HEK293 (cell line): ENCODE measurements at regions not wholly inside any gene's neighbourhood (a gene's known extent, or its start where the extent isn't known, plus 50 kb on each side); places are given as distances from the start of the nearest gene placed in this dataset.

Experiments
- CTCF ChIA-PET: fragments of 350-600 bp; formaldehyde crosslinking; extraction: SDS; loops from one replicate; lab custom pipeline; 2021; ENCODE audit warnings: antibody characterized with exemption; lab: Yijun Ruan, JAX
- POLR2A ChIA-PET: fragments of 300-600 bp; formaldehyde crosslinking; extraction: SDS; loops from one replicate; lab custom pipeline; 2020; ENCODE audit warnings: antibody characterized with exemption, inconsistent platforms; lab: Yijun Ruan, JAX
- H3K27ac ChIP-seq: fragments of 200-500 bp; sonication (Bioruptor generic); 2 replicates; pipeline ENCODE4 v1.5.1; 2014; ENCODE audit warnings: low read depth, low read length, control low read depth, inconsistent platforms; ENCODE audit errors: extremely low read depth
- H3K36me3 ChIP-seq, 2 experiments: fragments of 200-500 bp in 1 of 2; sonication (Bioruptor generic) in 1 of 2; 1 replicate in 1 of 2; 2 replicates in 1 of 2; pipeline ENCODE4 v1.5.1; 2014 to 2017; ENCODE audit warnings: inconsistent platforms in 2 of 2, low read length in 2 of 2; ENCODE audit not compliant: control insufficient read depth in 2 of 2, insufficient read depth in 1 of 2
- H3K4me1 ChIP-seq: fragments of 200-500 bp; sonication (Bioruptor generic); 2 replicates; pipeline ENCODE4 v1.5.1; 2014; ENCODE audit warnings: mild to moderate bottlenecking, low read length, inconsistent platforms; ENCODE audit not compliant: control insufficient read depth, insufficient read depth
- H3K4me3 ChIP-seq: 2 replicates; pipeline ENCODE4 v1.5.1; 2011; ENCODE audit warnings: low read depth, mild to moderate bottlenecking, control low read depth, low read length, moderate library complexity
- H3K9me3 ChIP-seq: fragments of 200-500 bp; sonication (Bioruptor generic); 2 replicates; pipeline ENCODE4 v1.5.1; 2014; ENCODE audit warnings: low read depth, low read length, inconsistent platforms; ENCODE audit not compliant: control insufficient read depth, insufficient read depth
- GLI2 ChIP-seq: fragments of 450-650 bp; formaldehyde crosslinking; IDR thresholded peaks from 2 replicates; pipeline ENCODE4; 2017; ENCODE audit warnings: missing biosample characterization, missing genetic modification characterization, low read depth, borderline replicate concordance
- GLI4 ChIP-seq: fragments of 450-650 bp; formaldehyde crosslinking; IDR thresholded peaks from 2 replicates; pipeline ENCODE4 v1.5.1; 2016; ENCODE audit warnings: missing biosample characterization, missing genetic modification characterization
- KLF7 ChIP-seq: fragments of 450-650 bp; formaldehyde crosslinking; IDR thresholded peaks from 2 replicates; pipeline ENCODE4 v1.5.1; 2016; ENCODE audit warnings: missing biosample characterization, missing genetic modification characterization, borderline replicate concordance
- KLF9 ChIP-seq: fragments of 450-650 bp; formaldehyde crosslinking; IDR thresholded peaks from 2 replicates; pipeline ENCODE4 v1.5.1; 2016; ENCODE audit warnings: missing biosample characterization, missing genetic modification characterization, low read depth
- TCF7L2 ChIP-seq: IDR thresholded peaks from 2 replicates; pipeline ENCODE4 v1.6.1; 2011; ENCODE audit warnings: low read depth, mild to moderate bottlenecking, inconsistent platforms, low read length, moderate library complexity, borderline replicate concordance
- ZBTB7A ChIP-seq: fragments of 450-650 bp; formaldehyde crosslinking; IDR thresholded peaks from 2 replicates; pipeline ENCODE4 v1.5.1; 2016; ENCODE audit warnings: low read depth, missing biosample characterization, missing genetic modification characterization
- ZFHX2 ChIP-seq: fragments of 450-650 bp; formaldehyde crosslinking; conservative IDR thresholded peaks from 2 replicates; pipeline ENCODE4 v1.5.1; 2016; ENCODE audit warnings: missing biosample characterization, missing genetic modification characterization
- ZNF10 ChIP-seq: fragments of 450-650 bp; formaldehyde crosslinking; IDR thresholded peaks from 2 replicates; pipeline ENCODE4 v1.5.1; 2017; ENCODE audit warnings: missing biosample characterization, missing genetic modification characterization
- ZNF138 ChIP-seq: fragments of 450-650 bp; formaldehyde crosslinking; IDR thresholded peaks from 2 replicates; pipeline ENCODE4 v1.5.1; 2016; ENCODE audit warnings: missing biosample characterization, missing genetic modification characterization, borderline replicate concordance
- ZNF174 ChIP-seq: fragments of 450-650 bp; formaldehyde crosslinking; IDR thresholded peaks from 2 replicates; pipeline ENCODE4 v1.5.0; 2017; ENCODE audit warnings: missing biosample characterization, mild to moderate bottlenecking, missing genetic modification characterization
- ZNF2 ChIP-seq: fragments of 450-650 bp; formaldehyde crosslinking; IDR thresholded peaks from 2 replicates; pipeline ENCODE4 v1.5.1; 2016; ENCODE audit warnings: missing biosample characterization, missing genetic modification characterization
- ZNF302 ChIP-seq: fragments of 450-650 bp; formaldehyde crosslinking; IDR thresholded peaks from 2 replicates; pipeline ENCODE4 v1.5.1; 2016; ENCODE audit warnings: missing biosample characterization, missing genetic modification characterization, low read depth
- ZNF324 ChIP-seq: fragments of 450-650 bp; formaldehyde crosslinking; IDR thresholded peaks from 2 replicates; pipeline ENCODE4 v1.5.1; 2016; ENCODE audit warnings: missing biosample characterization, missing genetic modification characterization
- ZNF423 ChIP-seq: fragments of 450-650 bp; formaldehyde crosslinking; IDR thresholded peaks from 2 replicates; pipeline ENCODE4 v1.5.1; 2016; ENCODE audit warnings: missing biosample characterization, missing genetic modification characterization
- ZNF48 ChIP-seq: fragments of 450-650 bp; formaldehyde crosslinking; IDR thresholded peaks from 2 replicates; pipeline ENCODE4 v1.5.1; 2016; ENCODE audit warnings: missing biosample characterization, missing genetic modification characterization
- ZNF501 ChIP-seq: fragments of 450-650 bp; formaldehyde crosslinking; IDR thresholded peaks from 2 replicates; pipeline ENCODE4 v1.5.1; 2016; ENCODE audit warnings: missing biosample characterization, missing genetic modification characterization
- ZNF555 ChIP-seq: fragments of 450-650 bp; formaldehyde crosslinking; conservative IDR thresholded peaks from 2 replicates; pipeline ENCODE4 v1.5.1; 2017; ENCODE audit warnings: missing biosample characterization, mild to moderate bottlenecking, missing genetic modification characterization, inconsistent platforms
- ZNF596 ChIP-seq: fragments of 450-650 bp; IDR thresholded peaks from 2 replicates; pipeline ENCODE4 v1.5.0; 2018; ENCODE audit warnings: missing biosample characterization, mild to moderate bottlenecking, missing genetic modification characterization, moderate library complexity
- ZNF624 ChIP-seq: fragments of 450-650 bp; formaldehyde crosslinking; IDR thresholded peaks from 2 replicates; pipeline ENCODE4 v1.5.1; 2017; ENCODE audit warnings: missing biosample characterization, missing genetic modification characterization
- ZNF654 ChIP-seq: fragments of 450-650 bp; formaldehyde crosslinking; IDR thresholded peaks from 2 replicates; pipeline ENCODE4 v1.5.1; 2016; ENCODE audit warnings: low read depth, missing biosample characterization, missing genetic modification characterization
- ZNF768 ChIP-seq: fragments of 450-650 bp; formaldehyde crosslinking; IDR thresholded peaks from 2 replicates; pipeline ENCODE4 v1.5.1; 2018; ENCODE audit warnings: missing biosample characterization, mild to moderate bottlenecking, missing genetic modification characterization
- ZNF777 ChIP-seq: fragments of 450-650 bp; formaldehyde crosslinking; IDR thresholded peaks from 2 replicates; pipeline ENCODE4 v1.5.1; 2017; ENCODE audit warnings: missing biosample characterization, missing genetic modification characterization, borderline replicate concordance
- TF ChIP-seq, protein P1 (sequence below): fragments of 450-650 bp; formaldehyde crosslinking; IDR thresholded peaks from 2 replicates; pipeline ENCODE4 v1.5.1; 2016; ENCODE audit warnings: missing biosample characterization, missing genetic modification characterization
- TF ChIP-seq, protein P2 (sequence below): fragments of 450-650 bp; formaldehyde crosslinking; IDR thresholded peaks from 2 replicates; pipeline ENCODE4 v1.5.1; 2016; ENCODE audit warnings: missing biosample characterization, missing genetic modification characterization, low read depth
- TF ChIP-seq, protein P3 (sequence below): fragments of 450-650 bp; formaldehyde crosslinking; IDR thresholded peaks from 2 replicates; pipeline ENCODE4 v1.5.1; 2016; ENCODE audit warnings: missing biosample characterization, missing genetic modification characterization

DNA sequence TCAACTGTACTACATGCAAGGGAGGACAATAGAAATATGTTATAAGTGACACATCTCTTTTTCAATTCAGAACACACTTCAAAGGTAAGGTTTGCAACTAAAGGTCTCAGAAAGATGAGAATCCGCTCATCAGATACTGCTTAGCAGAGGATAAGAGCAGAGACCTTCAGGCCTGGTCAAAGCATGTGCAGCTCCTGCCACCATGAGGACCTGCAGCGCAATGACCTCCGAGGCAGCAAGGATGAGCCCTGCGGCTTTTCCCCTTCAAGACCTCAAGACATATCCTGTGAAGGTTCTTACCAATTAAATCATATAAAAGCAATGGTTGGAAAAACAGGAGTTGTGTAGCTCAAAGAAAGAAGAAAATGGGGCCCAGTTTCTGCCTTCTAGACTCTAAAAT lies 135.8 kb downstream of the TRIM36 start:
- ChIA-PET POLR2A (no interaction called here), CTCF (interaction anchor here (0.6 to 1.8 kb wide), 2 partner anchors 16 to 328 kb away, joined by 3 to 5 read pairs; no protein-coding TSS in a partner anchor)
- Histone ChIP-seq H3K9me3 (no peaks in the 10 kb centered on the region), H3K36me3 (no peaks in the 10 kb centered on the region), H3K27ac (no peak overlapping the region), H3K4me3 (no peak overlapping the region), H3K4me1 (no peaks in the 10 kb centered on the region)
- peak; percentile 17; the same call in 1 of the 2 replicates for TF ChIP-seq ZNF654
- no peak for TF ChIP-seq ZFHX2 (tag by site-specific recombination)

DNA sequence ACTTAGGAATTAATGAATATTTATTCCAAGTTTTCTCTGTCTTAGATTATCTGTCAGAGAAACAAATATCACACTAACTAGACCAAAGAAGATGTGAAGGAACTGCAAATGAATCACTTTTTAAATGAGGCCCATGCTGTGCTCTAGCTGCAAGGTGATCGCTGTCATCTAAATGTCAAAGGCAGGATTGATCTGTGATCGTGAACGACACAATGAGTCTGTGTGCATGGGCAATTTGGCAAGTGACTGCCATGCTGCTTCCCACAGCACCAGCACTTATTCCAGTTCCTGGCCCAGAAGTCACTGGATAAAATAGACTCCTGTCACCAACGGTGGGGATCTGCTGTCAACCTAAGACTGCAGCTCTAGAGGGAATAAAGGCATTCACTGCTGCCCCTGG lies 141.2 kb downstream of the TRIM36 start:
- H3K36me3 ChIP-seq: no peaks in the 10 kb centered on the region
- H3K4me3 ChIP-seq: no peak overlapping the region
- no peaks in the 10 kb centered on the region for H3K9me3 ChIP-seq
- no peak overlapping the region for H3K27ac ChIP-seq
- H3K4me1 ChIP-seq: no peaks in the 10 kb centered on the region
- CTCF ChIA-PET: interaction anchor here (0.6 kb wide), 2 partner anchors 40 to 546 kb away, joined by 4 to 6 read pairs; no protein-coding TSS in a partner anchor
- TF ChIP-seq ZNF302 (no peak), ZNF423 (tag by site-specific recombination) (no peak), GLI2 (tag by site-specific recombination) (no peak), ZNF174 (tag by site-specific recombination) (no peak)
- TF ChIP-seq, all 188 proteins: peak for 0
- POLR2A ChIA-PET: no interaction called here

DNA sequence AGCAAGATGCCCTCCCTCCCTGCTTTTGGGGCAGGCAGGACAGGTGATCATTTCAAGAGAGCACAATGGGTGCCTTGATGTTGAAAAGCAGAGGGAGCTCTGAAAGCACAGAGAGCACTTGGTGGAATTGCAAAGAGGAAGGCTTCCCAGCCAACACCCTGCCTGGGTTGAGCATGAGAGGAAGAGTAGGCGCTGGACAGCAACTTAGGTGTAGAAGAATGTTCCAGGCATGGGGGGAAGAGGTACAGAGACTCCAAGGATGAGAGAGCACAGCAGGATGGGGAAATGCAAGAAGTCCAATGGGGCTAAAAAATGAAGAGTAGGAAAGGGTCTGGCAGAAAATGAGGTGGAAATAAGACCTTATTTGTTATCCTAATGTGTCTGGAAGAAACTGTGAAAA lies 144.8 kb downstream of the TRIM36 start:
- TF ChIP-seq KLF7 (no peak), ZNF624 (tag by site-specific recombination) (no peak), ZNF768 (tag by site-specific recombination) (no peak), ZNF2 (tag by site-specific recombination) (no peak), ZNF501 (no peak), ZBTB7A (tag by site-specific recombination) (no peak), ZNF324 (tag by site-specific recombination) (no peak), ZNF10 (tag by site-specific recombination) (no peak), TCF7L2 (no peak)
- TF ChIP-seq, protein P1, sequence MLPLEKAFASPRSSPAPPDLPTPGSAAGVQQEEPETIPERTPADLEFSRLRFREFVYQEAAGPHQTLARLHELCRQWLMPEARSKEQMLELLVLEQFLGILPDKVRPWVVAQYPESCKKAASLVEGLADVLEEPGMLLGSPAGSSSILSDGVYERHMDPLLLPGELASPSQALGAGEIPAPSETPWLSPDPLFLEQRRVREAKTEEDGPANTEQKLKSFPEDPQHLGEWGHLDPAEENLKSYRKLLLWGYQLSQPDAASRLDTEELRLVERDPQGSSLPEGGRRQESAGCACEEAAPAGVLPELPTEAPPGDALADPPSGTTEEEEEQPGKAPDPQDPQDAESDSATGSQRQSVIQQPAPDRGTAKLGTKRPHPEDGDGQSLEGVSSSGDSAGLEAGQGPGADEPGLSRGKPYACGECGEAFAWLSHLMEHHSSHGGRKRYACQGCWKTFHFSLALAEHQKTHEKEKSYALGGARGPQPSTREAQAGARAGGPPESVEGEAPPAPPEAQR (tag by site-specific recombination): no peak
- TF ChIP-seq, protein P2, sequence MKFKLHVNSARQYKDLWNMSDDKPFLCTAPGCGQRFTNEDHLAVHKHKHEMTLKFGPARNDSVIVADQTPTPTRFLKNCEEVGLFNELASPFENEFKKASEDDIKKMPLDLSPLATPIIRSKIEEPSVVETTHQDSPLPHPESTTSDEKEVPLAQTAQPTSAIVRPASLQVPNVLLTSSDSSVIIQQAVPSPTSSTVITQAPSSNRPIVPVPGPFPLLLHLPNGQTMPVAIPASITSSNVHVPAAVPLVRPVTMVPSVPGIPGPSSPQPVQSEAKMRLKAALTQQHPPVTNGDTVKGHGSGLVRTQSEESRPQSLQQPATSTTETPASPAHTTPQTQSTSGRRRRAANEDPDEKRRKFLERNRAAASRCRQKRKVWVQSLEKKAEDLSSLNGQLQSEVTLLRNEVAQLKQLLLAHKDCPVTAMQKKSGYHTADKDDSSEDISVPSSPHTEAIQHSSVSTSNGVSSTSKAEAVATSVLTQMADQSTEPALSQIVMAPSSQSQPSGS (tag by site-specific recombination): no peak
- TF ChIP-seq, all 188 proteins: peak for 0
- no peak overlapping the region for H3K4me3 ChIP-seq
- ChIA-PET CTCF (no interaction called here), POLR2A (no interaction called here)
- H3K4me1 ChIP-seq: no peaks in the 10 kb centered on the region
- no peaks in the 10 kb centered on the region for H3K36me3 ChIP-seq
- no peak overlapping the region for H3K27ac ChIP-seq
- H3K9me3 ChIP-seq: no peaks in the 10 kb centered on the region

DNA sequence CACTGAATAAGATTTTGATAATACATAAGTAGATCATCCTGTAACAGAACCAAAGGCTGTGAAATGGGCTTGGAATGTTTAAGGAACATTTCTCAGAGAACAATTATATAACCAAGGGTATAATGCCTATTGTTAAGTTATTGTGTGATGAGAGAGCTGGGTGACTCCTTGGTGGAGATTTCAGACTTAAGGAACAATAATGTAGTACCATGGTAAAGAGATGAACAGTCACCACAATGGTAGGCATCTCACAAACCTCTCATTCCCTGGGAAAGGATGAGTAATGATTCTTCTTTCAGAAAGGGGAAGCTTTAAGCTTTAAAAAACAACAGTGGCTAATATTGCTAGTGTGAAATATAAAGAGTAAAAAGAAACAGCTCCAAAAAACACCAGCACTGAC lies 147.4 kb downstream of the TRIM36 start:
- H3K36me3 ChIP-seq: no peaks in the 10 kb centered on the region
- ChIA-PET CTCF (interaction anchor here (0.6 kb wide), 1 partner anchor 29 kb away, joined by 4 read pairs; no protein-coding TSS in a partner anchor), POLR2A (no interaction called here)
- no peak overlapping the region for H3K27ac ChIP-seq
- no peaks in the 10 kb centered on the region for H3K9me3 ChIP-seq
- no peaks in the 10 kb centered on the region for H3K4me1 ChIP-seq
- H3K4me3 ChIP-seq: no peak overlapping the region
- TF ChIP-seq GLI4 (tag by site-specific recombination): no peak
- no peak for TF ChIP-seq KLF9 (tag by site-specific recombination)
- TF ChIP-seq ZNF555 (tag by site-specific recombination): no peak
- no peak for TF ChIP-seq ZNF777 (tag by site-specific recombination)
- no peak for TF ChIP-seq ZNF138 (tag by site-specific recombination)
- no peak for TF ChIP-seq ZNF596 (tag by site-specific recombination)
- TF ChIP-seq, protein P3, sequence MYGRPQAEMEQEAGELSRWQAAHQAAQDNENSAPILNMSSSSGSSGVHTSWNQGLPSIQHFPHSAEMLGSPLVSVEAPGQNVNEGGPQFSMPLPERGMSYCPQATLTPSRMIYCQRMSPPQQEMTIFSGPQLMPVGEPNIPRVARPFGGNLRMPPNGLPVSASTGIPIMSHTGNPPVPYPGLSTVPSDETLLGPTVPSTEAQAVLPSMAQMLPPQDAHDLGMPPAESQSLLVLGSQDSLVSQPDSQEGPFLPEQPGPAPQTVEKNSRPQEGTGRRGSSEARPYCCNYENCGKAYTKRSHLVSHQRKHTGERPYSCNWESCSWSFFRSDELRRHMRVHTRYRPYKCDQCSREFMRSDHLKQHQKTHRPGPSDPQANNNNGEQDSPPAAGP (tag by site-specific recombination): no peak
- TF ChIP-seq ZNF48 (tag by site-specific recombination): no peak
